Erythroblast (primary cell): ENCODE measurements at regions not wholly inside any gene's neighbourhood (a gene's known extent, or its start where the extent isn't known, plus 50 kb on each side); places are given as distances from the start of the nearest gene placed in this dataset.

Experiments
- GATA1 ChIP-seq: IDR thresholded peaks from 2 replicates; pipeline ENCODE4 v1.6.1; 2011; ENCODE audit warnings: low read depth, mild to moderate bottlenecking, control low read depth, low read length, moderate library complexity
- POLR2A ChIP-seq: IDR thresholded peaks from 2 replicates; pipeline ENCODE4 v1.6.1; 2011; ENCODE audit warnings: mild to moderate bottlenecking, low read length

GRCh38 chr20:48419173-48419572, 408.6 kb downstream of the PREX1 start:
- no peak for TF ChIP-seq POLR2A
- TF ChIP-seq GATA1, result no peak
